IPS-18c (cell line): ENCODE measurements at regions not wholly inside any gene's neighbourhood (a gene's known extent, or its start where the extent isn't known, plus 50 kb on each side); places are given as distances from the start of the nearest gene placed in this dataset.

Experiments used
- H3K4me3 ChIP-seq: 2 replicates; pipeline ENCODE4 v1.7.0; 2013; ENCODE audit warnings: low read depth, mild to moderate bottlenecking, low read length, moderate library complexity; ENCODE audit not compliant: insufficient read depth
- H3K9me3 ChIP-seq: one replicate; pipeline ENCODE4 v1.6.1; 2013; ENCODE audit warnings: mild to moderate bottlenecking, low read length, moderate library complexity; ENCODE audit not compliant: control insufficient read depth, insufficient read depth

DNA sequence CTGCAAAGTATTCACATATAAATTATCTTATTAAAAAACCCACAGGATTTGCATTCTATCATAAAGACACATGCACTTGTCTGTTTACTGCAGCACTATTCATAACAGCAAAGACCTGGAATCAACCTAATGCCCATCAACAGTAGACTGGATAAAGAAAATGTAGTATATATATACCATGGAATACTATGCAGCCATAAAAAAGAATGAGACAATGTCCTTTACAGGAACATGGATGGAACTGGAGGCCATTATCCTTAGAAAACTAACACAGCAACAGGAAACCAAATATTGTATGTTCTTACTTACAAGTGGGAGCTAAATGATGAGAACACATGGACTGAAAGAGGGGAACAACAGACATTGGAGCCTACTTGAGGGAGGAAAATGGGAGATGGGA lies 97.0 kb downstream of the FAM217A start:
- no peaks in the 10 kb centered on the region for H3K9me3 ChIP-seq
- H3K4me3 ChIP-seq = no peak overlapping the region

DNA sequence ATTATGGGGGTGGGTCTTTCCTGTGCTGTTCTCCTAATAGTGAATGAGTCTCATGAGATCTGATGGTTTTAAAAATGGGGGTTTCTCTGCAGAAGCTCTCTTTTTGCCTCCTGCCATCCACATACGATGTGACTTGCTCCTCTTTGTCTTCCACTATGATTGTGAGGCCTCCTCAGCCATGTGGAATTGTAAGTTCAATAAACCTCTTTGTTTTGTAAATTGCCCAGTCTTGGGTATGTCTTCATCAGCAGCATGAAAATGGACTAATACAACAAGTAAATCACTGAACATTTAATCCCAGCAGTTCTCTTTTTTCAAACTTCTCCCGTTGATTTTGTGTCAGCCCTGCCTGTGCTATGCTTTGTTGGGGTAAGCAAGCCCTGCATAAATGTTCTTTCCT lies 95.2 kb downstream of the FAM217A start:
- H3K4me3 ChIP-seq = no peak overlapping the region
- H3K9me3 ChIP-seq = no peaks in the 10 kb centered on the region

DNA sequence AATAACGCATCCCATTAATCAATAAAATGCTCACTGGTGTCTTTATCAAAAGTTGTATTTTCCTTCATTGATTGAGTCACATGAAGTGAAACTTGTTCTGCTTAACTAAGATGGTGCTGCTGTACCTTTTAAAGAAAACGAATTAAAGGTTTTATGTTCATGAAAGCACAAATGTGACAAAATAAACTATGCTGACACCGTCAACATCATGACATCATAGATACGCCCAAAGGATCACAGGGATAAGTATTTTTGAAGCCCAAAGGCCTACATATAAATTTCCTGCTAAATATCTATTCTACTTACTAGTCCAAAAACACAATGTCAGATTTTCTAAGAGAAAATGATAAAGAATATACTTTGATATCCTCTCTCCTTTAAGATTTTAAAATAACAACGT lies 94.4 kb downstream of the FAM217A start:
- no peak overlapping the region for H3K4me3 ChIP-seq
- no peaks in the 10 kb centered on the region for H3K9me3 ChIP-seq

DNA sequence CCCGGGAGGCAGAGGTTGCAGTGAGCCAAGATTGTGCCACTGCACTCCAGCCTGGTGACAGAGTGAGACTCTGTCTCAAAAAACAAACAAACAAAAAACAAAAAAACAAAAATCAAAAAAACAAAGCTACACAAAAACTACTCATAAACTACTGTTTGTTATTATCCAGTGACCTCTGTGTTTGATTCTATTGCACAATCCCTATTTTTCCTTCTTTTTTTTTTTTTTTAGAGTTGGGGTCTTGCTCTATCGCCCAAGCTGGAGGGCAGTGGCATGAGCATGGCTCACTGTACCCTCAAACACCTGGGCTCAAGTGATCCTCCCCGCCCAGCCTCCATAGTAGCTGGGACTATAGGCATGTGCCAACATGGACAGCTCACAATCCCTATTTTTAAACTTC lies 92.7 kb downstream of the FAM217A start:
- H3K9me3 ChIP-seq = no peaks in the 10 kb centered on the region
- H3K4me3 ChIP-seq = no peak overlapping the region

DNA sequence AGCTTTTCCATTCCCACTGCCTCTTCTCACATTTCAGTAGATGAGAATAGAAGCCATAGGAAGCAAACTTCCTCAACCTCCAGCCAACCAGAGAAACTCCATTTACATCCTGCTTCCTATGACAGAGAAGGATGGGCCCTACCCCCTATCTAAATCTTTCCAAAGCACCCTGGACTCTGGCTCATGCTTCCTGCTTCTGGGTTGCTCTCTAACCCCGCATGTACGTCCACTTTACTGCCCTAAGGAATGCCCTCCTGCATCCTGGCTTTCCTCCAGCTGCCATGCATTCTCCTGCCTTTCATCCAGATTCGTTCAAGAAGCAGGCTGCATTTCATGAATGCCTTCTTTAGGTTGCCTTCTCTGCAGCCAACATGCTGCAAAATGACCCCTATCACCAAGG lies 91.9 kb downstream of the FAM217A start:
- H3K4me3 ChIP-seq = no peak overlapping the region
- H3K9me3 ChIP-seq = no peaks in the 10 kb centered on the region

DNA sequence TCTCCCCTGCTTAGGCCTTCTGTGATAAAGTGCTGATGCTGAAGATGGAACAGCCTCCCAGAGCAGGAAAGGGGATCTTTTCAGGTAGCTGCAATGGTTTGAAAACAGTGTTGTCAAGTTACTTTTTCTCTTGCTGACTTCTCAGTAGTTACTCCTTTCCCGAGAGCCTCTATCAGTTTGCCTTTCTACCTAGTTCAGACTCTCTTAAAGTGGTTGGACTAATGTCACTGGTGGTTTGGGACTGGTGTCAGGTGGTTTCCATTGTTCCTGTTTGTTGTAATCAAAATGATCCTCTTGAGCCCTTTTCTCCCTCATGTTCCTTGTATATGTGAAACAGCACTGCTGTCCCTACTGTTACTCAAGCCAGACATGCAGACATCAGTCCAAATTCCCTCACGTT lies 91.4 kb downstream of the FAM217A start:
- Histone ChIP-seq H3K4me3 (no peak overlapping the region), H3K9me3 (no peaks in the 10 kb centered on the region)

DNA sequence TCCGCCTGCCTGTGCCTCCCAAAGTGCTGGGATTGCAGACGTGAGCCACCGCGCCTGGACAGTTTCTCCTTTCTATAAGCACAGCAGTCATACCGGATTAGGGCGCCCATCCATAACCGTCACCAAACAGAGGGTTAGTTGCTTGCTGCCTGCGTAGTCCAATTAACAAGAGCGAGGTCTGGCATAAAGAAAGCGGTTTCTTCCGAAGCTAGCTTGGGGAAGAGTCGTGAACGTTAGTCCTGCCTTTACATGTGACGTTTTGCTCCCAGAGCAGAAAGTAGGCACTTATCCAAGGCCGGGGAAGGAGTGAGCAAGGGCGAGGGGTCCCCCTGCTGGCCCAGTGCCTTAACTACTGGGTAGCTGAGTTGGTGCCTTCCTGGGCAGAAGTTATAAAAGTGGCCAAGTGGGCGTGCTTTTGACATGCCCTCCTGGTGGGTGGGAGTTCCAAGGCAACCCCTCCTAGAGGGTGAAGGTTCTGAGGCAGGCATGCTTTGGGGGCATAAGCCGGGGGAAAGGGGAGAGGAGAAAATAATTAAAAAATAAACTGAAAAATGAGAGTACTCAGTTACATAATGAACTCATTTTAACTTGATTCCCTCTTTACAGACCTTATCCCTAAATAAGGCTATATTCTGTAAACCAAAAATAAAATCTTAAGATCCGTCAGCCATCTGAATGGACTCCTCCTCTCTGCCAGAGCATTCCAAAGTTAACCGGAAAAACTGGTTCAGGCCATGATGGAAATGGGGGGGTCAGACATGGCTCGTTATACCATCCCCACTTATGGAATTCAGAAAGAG lies 88.0 kb downstream of the FAM217A start:
- no peak overlapping the region for H3K4me3 ChIP-seq
- peaks cover 2% of the 10 kb centered on the region for H3K9me3 ChIP-seq

DNA sequence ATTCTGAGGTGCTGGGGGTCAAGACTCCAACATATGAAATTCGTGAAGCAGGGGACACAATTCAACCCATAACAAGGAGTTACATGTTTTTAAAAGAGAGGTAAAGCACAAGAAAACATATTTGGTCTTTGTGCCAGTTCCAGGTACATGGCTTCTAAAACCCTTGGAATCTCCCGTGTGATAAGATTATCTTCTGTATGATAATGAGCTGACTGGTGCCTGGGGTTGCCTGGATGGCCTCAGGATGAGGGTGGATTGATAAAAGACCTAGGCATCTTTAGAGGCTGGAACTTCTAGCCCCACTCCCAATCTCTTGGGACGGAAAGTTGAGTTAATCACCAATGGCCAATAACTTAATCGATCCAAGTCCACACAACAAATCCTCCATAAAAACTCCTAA lies 87.0 kb downstream of the FAM217A start:
- Histone ChIP-seq H3K4me3 (no peak overlapping the region), H3K9me3 (peaks cover 2% of the 10 kb centered on the region)

DNA sequence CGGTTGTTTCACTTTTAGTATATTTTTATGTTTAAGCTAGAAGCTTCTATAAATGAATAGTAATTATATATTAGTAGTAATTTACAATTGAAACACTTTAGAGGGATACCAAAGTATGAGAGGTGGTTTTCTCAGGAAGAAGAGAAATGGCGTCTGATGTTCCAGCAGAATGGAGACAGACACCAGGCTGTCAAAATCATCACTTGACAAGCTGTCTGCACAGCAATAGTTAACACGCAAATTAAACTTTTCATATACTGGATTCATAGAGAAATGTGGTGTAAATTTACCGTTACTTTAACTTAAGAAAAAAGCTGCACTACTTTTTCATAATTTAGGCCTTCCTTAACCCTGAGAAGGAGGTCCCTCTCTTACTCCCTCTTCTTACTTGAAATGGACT lies 82.6 kb downstream of the FAM217A start:
- H3K4me3 ChIP-seq = no peak overlapping the region

DNA sequence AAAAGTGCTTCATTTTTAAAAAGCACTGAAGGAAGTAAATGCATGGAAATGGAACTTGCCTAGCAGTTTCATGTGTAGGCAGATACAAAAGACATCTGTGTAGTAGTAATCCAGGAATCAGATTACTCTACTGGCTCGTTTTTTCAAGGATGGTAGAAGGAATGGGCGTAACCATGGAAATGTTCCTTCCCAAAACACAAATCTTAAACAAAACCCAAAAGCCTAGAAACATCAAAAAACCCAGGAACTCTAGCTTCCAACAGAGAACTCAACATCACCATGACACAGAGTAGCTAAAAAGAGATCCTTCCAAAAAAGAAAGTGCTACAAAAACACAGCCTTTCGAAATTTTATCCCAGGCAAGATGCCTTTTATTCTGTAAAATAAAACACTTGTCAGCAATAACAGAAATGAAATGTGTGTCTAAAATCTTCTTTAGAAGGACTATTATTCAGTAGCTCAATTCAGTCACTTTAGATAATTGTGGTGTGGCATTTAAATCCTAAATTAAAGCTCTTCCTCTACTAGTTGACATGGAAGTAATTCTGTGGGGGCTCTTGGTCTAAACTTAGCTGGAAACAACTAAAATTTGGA lies 81.7 kb downstream of the FAM217A start:
- peaks cover 2% of the 10 kb centered on the region for H3K9me3 ChIP-seq

More for the DNA sequence above, 82.6 kb downstream of the FAM217A start:
- H3K9me3 ChIP-seq = peaks cover 2% of the 10 kb centered on the region

DNA sequence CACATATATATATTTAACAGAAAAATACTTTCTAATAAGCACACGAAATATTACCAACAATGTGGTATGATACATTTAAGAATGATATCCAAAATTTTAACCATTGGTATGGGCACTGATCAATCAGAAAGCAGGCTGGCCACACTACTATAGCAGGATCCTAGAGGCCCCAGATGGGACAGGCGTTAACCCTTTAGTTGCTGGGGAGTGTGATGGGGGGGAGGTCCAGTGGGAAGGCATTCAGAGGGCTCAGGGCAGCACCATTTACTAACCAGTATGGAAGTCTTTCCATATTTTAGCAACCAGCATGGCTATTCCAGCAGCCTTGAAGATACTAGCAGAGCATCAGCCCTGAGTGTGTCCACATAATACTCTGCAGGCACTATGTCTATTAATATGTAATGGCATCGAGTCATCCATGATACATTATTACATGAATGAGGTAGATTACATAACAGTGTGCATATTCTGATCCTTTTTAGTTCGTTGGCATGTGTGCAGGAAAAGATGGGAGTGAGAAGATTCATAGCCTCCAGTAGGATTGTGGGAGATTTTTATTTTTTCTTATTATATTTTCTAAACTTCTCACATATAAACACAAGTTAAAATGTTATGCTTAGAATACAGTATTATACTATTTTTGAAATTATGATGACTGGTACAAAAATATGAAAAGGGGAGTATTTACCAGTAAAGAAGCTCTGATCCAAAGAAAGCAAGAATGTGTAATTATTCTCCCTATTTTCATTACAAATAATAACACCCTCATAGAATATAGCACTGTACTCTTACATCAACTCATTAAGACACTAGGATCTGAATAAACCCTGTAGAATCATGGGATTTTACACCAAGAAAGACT lies 78.9 kb downstream of the FAM217A start:
- no peaks in the 10 kb centered on the region for H3K9me3 ChIP-seq
- no peak overlapping the region for H3K4me3 ChIP-seq

More for the DNA sequence above, 81.7 kb downstream of the FAM217A start:
- H3K4me3 ChIP-seq = no peak overlapping the region

DNA sequence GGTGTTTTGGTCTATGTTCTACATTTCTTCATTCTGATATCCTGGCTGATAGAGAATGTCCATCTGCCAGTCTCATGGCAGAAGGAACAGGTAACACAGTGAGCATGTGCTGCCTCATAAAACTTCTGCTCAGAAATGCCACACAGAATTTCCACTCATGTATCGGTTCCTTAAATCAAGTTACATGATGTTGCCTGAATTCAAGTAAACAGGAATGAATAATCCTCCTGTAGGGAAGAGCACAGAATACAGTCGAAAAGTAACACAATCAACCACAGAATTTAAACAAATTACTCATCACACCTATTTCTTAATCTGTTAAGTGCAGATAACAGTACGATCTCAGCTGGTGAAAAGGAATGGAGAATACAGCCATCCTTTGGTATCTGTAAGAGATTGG lies 74.7 kb downstream of the FAM217A start:
- Histone ChIP-seq H3K4me3 (no peak overlapping the region), H3K9me3 (no peaks in the 10 kb centered on the region)

DNA sequence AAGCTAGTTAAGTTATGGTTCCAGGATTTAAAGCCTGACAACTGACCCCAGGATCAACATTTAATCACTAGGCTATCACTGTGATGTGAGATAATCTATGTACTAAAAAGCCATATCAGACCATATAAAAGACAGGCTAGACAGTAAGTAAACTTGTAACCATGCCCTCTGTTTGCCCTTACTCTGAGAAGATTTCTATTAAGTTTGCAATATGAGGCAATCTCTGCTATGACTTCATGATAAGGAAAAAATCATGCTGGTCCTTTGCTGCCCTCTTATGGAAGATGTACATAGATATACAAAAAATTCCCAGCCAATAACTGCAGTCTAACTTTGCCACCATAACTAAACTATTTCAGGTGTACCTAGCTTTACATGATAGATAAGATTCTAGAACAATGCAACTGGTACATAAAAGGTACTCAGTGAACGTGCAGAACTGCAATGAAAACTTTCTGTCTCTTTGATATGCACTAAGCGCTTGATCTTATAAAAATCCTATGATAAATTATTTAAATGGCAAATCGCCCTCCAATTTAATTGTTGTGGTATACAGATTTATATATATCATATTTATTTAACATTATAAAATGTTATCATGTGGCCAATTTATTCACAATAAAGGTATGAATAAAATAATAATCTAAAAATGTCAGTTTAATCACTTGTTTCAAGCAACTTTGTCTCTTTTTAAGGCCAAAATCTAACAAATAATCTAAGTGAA lies 70.5 kb downstream of the FAM217A start:
- no peak overlapping the region for H3K4me3 ChIP-seq
- H3K9me3 ChIP-seq = no peaks in the 10 kb centered on the region

DNA sequence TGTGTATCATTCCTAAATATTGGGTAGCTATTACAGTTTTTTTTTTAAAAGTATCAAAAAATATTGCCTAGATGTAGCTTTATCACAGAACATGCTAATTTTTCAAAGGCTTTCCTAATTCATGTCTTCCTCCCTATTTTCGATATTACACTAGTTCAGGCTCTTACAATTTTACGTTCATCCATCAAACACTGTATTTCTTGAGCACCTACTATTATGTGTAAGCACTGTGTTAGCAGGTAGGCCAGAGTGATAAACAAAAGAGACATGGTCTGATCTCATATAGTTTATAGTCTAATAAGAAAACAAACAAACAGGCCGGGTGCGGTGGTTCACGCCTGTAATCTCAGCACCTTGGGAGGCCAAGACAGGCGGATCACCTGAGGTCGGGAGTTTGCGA lies 69.5 kb downstream of the FAM217A start:
- Histone ChIP-seq H3K9me3 (no peaks in the 10 kb centered on the region), H3K4me3 (no peak overlapping the region)

DNA sequence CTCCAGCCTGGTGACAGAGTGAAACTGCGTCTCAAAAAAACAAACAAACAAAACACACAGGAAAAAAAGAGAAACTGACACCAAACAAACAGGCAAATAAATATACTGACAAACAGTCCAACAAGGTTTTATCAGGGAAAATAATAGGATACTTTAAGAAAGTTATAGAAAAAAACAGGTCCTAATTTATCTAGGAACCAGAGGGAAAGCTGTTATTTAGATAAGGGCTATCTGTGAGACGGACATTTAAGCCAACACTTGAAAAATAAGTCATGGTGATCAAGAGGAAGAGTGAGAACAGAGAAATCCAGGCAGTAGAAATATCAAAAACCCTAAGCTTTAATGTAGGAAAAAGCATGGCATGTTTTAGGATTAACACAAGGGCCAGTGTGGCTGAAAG lies 68.9 kb downstream of the FAM217A start:
- no peak overlapping the region for H3K4me3 ChIP-seq
- H3K9me3 ChIP-seq = no peaks in the 10 kb centered on the region

DNA sequence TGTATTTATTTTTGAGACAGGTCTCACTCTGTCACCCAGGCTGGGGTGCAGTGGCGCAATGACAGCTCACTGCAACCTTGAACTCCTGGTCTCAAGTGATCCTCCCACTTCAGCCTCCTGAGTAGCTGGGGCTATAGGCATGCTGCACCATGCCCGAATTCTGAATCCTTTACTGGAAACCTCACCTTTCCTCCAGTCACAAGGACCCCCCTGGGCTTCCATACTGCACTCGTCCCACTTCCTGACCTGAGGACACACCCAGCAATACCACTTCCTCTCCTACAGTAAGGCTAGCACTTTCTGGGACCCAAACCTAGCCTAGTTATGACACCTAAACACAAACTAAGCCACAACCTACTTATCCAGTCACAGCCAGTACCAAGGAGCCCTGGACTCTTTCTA lies 68.2 kb downstream of the FAM217A start:
- no peaks in the 10 kb centered on the region for H3K9me3 ChIP-seq
- H3K4me3 ChIP-seq = no peak overlapping the region

DNA sequence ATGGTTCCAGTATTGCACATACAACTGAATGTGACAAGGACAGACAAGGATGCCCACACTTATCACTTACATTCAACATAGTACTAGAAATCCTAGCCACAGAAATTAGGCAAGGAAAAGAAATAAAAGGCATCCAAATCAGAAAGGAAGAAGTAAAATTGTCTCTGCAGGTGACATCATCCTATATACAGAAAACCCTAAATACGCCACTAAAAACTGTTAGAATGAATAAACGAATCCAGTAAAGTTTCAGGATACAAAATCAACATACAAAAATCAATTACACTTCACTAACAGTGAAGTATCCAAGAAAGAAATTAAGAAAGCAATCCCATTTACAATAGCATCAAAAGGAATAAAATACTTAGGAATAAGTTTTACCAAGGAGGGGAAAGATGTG lies 66.1 kb downstream of the FAM217A start:
- H3K9me3 ChIP-seq = no peaks in the 10 kb centered on the region

More for the DNA sequence above, 66.1 kb downstream of the FAM217A start:
- H3K4me3 ChIP-seq = no peak overlapping the region
